WTC11 (cell line): ENCODE measurements at regions not wholly inside any gene's neighbourhood (a gene's known extent, or its start where the extent isn't known, plus 50 kb on each side); places are given as distances from the start of the nearest gene placed in this dataset.

ENCODE experiments used
- ATAC-seq: fragments of 200-7000 bp; cut with Tn5 transposase; 2 replicates; pipeline ENCODE4 v1.10.0; 2021; ENCODE audit warnings: mild to moderate bottlenecking, moderate library complexity
- CTCF ChIA-PET: fragments of 300-600 bp; sonication (Branson Sonifier 250); formaldehyde crosslinking; loops from one replicate; lab custom pipeline; 2021; ENCODE audit warnings: antibody characterized with exemption; lab: Charles Lee
- POLR2A ChIA-PET: fragments of 350-600 bp; sonication (Branson Sonifier 250); formaldehyde crosslinking; loops from one replicate; lab custom pipeline; 2021; ENCODE audit warnings: antibody characterized with exemption; lab: Charles Lee
- DNase-seq: peaks from one replicate; pipeline ENCODE4 v3.0.0; 2021; ENCODE audit warnings: low spot score
- H3K27ac Mint-ChIP-seq: 2 replicates; pipeline ENCODE4 v1.8.0; 2021; ENCODE audit warnings: mixed read lengths
- H3K27me3 Mint-ChIP-seq: 2 replicates; pipeline ENCODE4 v1.8.0; 2021; ENCODE audit warnings: low read depth, mild to moderate bottlenecking, moderate library complexity, mixed read lengths
- H3K36me3 Mint-ChIP-seq: 2 replicates; pipeline ENCODE4 v1.8.0; 2021; ENCODE audit warnings: mixed read lengths
- H3K4me1 Mint-ChIP-seq: 2 replicates; pipeline ENCODE4 v1.8.0; 2022; ENCODE audit warnings: mixed read lengths
- H3K4me3 Mint-ChIP-seq: 2 replicates; pipeline ENCODE4 v1.8.0; 2021; ENCODE audit warnings: mild to moderate bottlenecking, moderate library complexity, mixed read lengths
- H3K9me3 Mint-ChIP-seq: 2 replicates; pipeline ENCODE4 v1.8.0; 2021; ENCODE audit warnings: mixed read lengths
- E2F5 ChIP-seq: sonication (generic); formaldehyde crosslinking; IDR thresholded peaks from 2 replicates; pipeline ENCODE4 v1.8.1; 2022; ENCODE audit warnings: mild to moderate bottlenecking, moderate library complexity, missing genetic modification reagents
- ELF4 ChIP-seq: sonication (generic); formaldehyde crosslinking; IDR thresholded peaks from 2 replicates; pipeline ENCODE4 v1.8.1; 2022; ENCODE audit warnings: low read depth, mild to moderate bottlenecking, moderate library complexity, missing genetic modification reagents
- EMX1 ChIP-seq: fragments of 250-450 bp; sonication (Bioruptor Pico); IDR thresholded peaks from 2 replicates; pipeline ENCODE4 v1.8.0; 2021; ENCODE audit warnings: mild to moderate bottlenecking
- ESRRA ChIP-seq: sonication (generic); formaldehyde crosslinking; IDR thresholded peaks from 2 replicates; pipeline ENCODE4 v1.8.1; 2022; ENCODE audit warnings: mild to moderate bottlenecking, missing genetic modification reagents, borderline replicate concordance
- FOXK1 ChIP-seq: sonication (generic); formaldehyde crosslinking; IDR thresholded peaks from 2 replicates; pipeline ENCODE4 v1.8.0; 2022; ENCODE audit warnings: mild to moderate bottlenecking, moderate library complexity, missing genetic modification reagents
- FOXP4 ChIP-seq: sonication (generic); formaldehyde crosslinking; IDR thresholded peaks from 2 replicates; pipeline ENCODE4 v1.8.0; 2022; ENCODE audit warnings: mild to moderate bottlenecking, missing genetic modification reagents
- GTF2I ChIP-seq: fragments of 250-450 bp; sonication (Bioruptor Pico); conservative IDR thresholded peaks from 2 replicates; pipeline ENCODE4 v1.4.0; 2021; ENCODE audit warnings: mild to moderate bottlenecking
- HMGA2 ChIP-seq: fragments of 250-450 bp; sonication (Bioruptor Pico); IDR thresholded peaks from 2 replicates; pipeline ENCODE4 v1.4.0; 2021; ENCODE audit warnings: mild to moderate bottlenecking, moderate library complexity
- MXD4 ChIP-seq: fragments of 250-450 bp; sonication (Bioruptor Pico); IDR thresholded peaks from 2 replicates; pipeline ENCODE4 v1.8.0; 2021; ENCODE audit warnings: mild to moderate bottlenecking, moderate library complexity, borderline replicate concordance
- SP1 ChIP-seq: sonication (generic); formaldehyde crosslinking; conservative IDR thresholded peaks from 2 replicates; pipeline ENCODE4 v1.8.1; 2022; ENCODE audit warnings: missing genetic modification reagents
- TCF7 ChIP-seq: sonication (generic); formaldehyde crosslinking; IDR thresholded peaks from 2 replicates; pipeline ENCODE4 v1.8.0; 2022; ENCODE audit warnings: mild to moderate bottlenecking, low read depth, missing genetic modification reagents, moderate library complexity
- TEAD1 ChIP-seq: sonication (generic); formaldehyde crosslinking; IDR thresholded peaks from 2 replicates; pipeline ENCODE4 v1.8.0; 2022; ENCODE audit warnings: mild to moderate bottlenecking, missing genetic modification reagents
- ZNF121 ChIP-seq: sonication (generic); formaldehyde crosslinking; IDR thresholded peaks from 2 replicates; pipeline ENCODE4 v1.8.0; 2023; ENCODE audit warnings: missing genetic modification reagents
- ZNF317 ChIP-seq: sonication (generic); formaldehyde crosslinking; IDR thresholded peaks from 2 replicates; pipeline ENCODE4 v1.8.1; 2023; ENCODE audit warnings: low read depth, mild to moderate bottlenecking, moderate library complexity, missing genetic modification reagents, borderline replicate concordance
- ZNF423 ChIP-seq: fragments of 250-450 bp; sonication (Bioruptor Pico); IDR thresholded peaks from 2 replicates; pipeline ENCODE4 v2.1.2; 2022; ENCODE audit warnings: mild to moderate bottlenecking, moderate library complexity
- TF ChIP-seq, protein P1 (sequence below): sonication (generic); formaldehyde crosslinking; IDR thresholded peaks from 2 replicates; pipeline ENCODE4 v1.8.0; 2023; ENCODE audit warnings: mild to moderate bottlenecking, missing genetic modification reagents
- TF ChIP-seq, protein P2 (sequence below): fragments of 250-450 bp; sonication (Bioruptor Pico); IDR thresholded peaks from 2 replicates; pipeline ENCODE4 v1.9.0; 2021; ENCODE audit warnings: mild to moderate bottlenecking
- TF ChIP-seq, protein P3 (sequence below): sonication (generic); formaldehyde crosslinking; IDR thresholded peaks from 2 replicates; pipeline ENCODE4 v1.8.1; 2023; ENCODE audit warnings: mild to moderate bottlenecking, missing genetic modification reagents, moderate library complexity

- peak; percentile 28; the same call in 1 of the 2 replicates for TF ChIP-seq ZNF423 (CRISPR knock-in tag)
- TF ChIP-seq, protein P1, sequence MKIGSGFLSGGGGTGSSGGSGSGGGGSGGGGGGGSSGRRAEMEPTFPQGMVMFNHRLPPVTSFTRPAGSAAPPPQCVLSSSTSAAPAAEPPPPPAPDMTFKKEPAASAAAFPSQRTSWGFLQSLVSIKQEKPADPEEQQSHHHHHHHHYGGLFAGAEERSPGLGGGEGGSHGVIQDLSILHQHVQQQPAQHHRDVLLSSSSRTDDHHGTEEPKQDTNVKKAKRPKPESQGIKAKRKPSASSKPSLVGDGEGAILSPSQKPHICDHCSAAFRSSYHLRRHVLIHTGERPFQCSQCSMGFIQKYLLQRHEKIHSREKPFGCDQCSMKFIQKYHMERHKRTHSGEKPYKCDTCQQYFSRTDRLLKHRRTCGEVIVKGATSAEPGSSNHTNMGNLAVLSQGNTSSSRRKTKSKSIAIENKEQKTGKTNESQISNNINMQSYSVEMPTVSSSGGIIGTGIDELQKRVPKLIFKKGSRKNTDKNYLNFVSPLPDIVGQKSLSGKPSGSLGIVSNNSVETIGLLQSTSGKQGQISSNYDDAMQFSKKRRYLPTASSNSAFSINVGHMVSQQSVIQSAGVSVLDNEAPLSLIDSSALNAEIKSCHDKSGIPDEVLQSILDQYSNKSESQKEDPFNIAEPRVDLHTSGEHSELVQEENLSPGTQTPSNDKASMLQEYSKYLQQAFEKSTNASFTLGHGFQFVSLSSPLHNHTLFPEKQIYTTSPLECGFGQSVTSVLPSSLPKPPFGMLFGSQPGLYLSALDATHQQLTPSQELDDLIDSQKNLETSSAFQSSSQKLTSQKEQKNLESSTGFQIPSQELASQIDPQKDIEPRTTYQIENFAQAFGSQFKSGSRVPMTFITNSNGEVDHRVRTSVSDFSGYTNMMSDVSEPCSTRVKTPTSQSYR (CRISPR knock-in tag): peak; percentile 48; the same call in 1 of the 2 replicates
- TF ChIP-seq TCF7: no peak
- no peak for TF ChIP-seq HMGA2 (CRISPR knock-in tag)
- TF ChIP-seq MXD4 (CRISPR knock-in tag): no peak
- TF ChIP-seq FOXP4: peak; percentile 87; the same call in 1 of the 2 replicates
- TF ChIP-seq ZNF121 (CRISPR knock-in tag): peak; percentile 33; the same call in 1 of the 2 replicates
- TF ChIP-seq, protein P2, sequence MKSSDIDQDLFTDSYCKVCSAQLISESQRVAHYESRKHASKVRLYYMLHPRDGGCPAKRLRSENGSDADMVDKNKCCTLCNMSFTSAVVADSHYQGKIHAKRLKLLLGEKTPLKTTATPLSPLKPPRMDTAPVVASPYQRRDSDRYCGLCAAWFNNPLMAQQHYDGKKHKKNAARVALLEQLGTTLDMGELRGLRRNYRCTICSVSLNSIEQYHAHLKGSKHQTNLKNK (CRISPR knock-in tag): peak; percentile 89; the same call in 1 of the 2 replicates
- 0 out of 2 replicates have a peak, but pooled peaks have one; percentile 36 for TF ChIP-seq SP1 (CRISPR knock-in tag)
- peak; percentile 81; the same call in 1 of the 2 replicates for TF ChIP-seq TEAD1
- no peak for TF ChIP-seq ESRRA (CRISPR knock-in tag)
- TF ChIP-seq ELF4 (CRISPR knock-in tag): no peak
- TF ChIP-seq FOXK1 (CRISPR knock-in tag): peak; percentile 47; the same call in 1 of the 2 replicates
- no peak for TF ChIP-seq E2F5
- no peak for TF ChIP-seq ZNF317 (CRISPR knock-in tag)
- TF ChIP-seq, protein P3, sequence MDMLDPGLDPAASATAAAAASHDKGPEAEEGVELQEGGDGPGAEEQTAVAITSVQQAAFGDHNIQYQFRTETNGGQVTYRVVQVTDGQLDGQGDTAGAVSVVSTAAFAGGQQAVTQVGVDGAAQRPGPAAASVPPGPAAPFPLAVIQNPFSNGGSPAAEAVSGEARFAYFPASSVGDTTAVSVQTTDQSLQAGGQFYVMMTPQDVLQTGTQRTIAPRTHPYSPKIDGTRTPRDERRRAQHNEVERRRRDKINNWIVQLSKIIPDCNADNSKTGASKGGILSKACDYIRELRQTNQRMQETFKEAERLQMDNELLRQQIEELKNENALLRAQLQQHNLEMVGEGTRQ: no peak
- Mint-ChIP-seq H3K36me3 (peaks cover 59% of the 10 kb centered on the region), H3K27me3 (peaks cover 54% of the 10 kb centered on the region), H3K9me3 (peaks cover 67% of the 10 kb centered on the region), H3K4me3 (no peak overlapping the region), H3K27ac (peak overlapping the region; percentile 71), H3K4me1 (peaks cover 34% of the 10 kb centered on the region)
- ATAC-seq (peak; percentile 91), DNase-seq (peak; percentile 32)
- POLR2A ChIA-PET: no interaction called here
- CTCF ChIA-PET: interaction anchor here (1.7 kb wide), 1 partner anchor 100 kb away, joined by 4 read pairs; no protein-coding TSS in a partner anchor
Observed at GRCh38 chr7:67525588-67525987, 529.0 kb downstream of the TYW1 start.

GRCh38 chr7:67535241-67535989 is 538.8 kb downstream of the TYW1 start:
- H3K4me3 Mint-ChIP-seq: no peak overlapping the region
- no peak for DNase-seq
- peaks cover 27% of the 10 kb centered on the region for H3K9me3 Mint-ChIP-seq
- H3K27me3 Mint-ChIP-seq: peaks cover 3% of the 10 kb centered on the region
- no peak for ATAC-seq
- CTCF ChIA-PET: no interaction called here
- H3K27ac Mint-ChIP-seq: no peak overlapping the region
- H3K4me1 Mint-ChIP-seq: no peaks in the 10 kb centered on the region
- no peaks in the 10 kb centered on the region; the same call in 1 of the 2 replicates for H3K36me3 Mint-ChIP-seq
- TF ChIP-seq HMGA2 (CRISPR knock-in tag): peak; percentile 97
- no peak for TF ChIP-seq GTF2I (CRISPR knock-in tag)
- TF ChIP-seq EMX1 (CRISPR knock-in tag): no peak
- POLR2A ChIA-PET: no interaction called here
